GM12874 (cell line): ENCODE measurements at regions not wholly inside any gene's neighbourhood (a gene's known extent, or its start where the extent isn't known, plus 50 kb on each side); places are given as distances from the start of the nearest gene placed in this dataset.
A peak's percentile ranks its signal among the peaks of the same experiment; 100 is the strongest.

Source experiments
- TF ChIP-seq, protein P1 (sequence below): IDR thresholded peaks from 2 replicates; pipeline ENCODE4 v1.5.1; 2011; ENCODE audit warnings: low read depth, mild to moderate bottlenecking, control low read depth, low read length, moderate library complexity; ENCODE audit not compliant: insufficient read depth

DNA sequence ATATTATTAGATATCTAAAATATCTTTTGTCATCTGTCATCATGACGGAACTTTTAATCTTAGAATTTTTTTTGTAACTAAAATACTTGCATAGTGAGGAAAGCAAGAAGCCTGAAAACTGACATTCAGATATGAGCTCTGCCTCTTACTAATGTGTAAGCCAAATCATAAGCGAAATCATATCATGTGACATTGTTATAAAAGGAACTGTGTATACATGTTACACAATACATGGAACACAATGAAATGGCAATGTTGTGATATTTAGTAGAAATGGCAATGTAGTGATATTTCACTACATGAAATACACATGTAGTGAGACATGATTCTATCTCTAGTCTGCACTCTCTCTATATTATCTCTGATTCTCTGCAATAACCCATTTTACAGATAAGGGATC is 1016.4 kb upstream of the PIK3C3 start:
- TF ChIP-seq, protein P1, sequence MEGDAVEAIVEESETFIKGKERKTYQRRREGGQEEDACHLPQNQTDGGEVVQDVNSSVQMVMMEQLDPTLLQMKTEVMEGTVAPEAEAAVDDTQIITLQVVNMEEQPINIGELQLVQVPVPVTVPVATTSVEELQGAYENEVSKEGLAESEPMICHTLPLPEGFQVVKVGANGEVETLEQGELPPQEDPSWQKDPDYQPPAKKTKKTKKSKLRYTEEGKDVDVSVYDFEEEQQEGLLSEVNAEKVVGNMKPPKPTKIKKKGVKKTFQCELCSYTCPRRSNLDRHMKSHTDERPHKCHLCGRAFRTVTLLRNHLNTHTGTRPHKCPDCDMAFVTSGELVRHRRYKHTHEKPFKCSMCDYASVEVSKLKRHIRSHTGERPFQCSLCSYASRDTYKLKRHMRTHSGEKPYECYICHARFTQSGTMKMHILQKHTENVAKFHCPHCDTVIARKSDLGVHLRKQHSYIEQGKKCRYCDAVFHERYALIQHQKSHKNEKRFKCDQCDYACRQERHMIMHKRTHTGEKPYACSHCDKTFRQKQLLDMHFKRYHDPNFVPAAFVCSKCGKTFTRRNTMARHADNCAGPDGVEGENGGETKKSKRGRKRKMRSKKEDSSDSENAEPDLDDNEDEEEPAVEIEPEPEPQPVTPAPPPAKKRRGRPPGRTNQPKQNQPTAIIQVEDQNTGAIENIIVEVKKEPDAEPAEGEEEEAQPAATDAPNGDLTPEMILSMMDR = no peak

DNA sequence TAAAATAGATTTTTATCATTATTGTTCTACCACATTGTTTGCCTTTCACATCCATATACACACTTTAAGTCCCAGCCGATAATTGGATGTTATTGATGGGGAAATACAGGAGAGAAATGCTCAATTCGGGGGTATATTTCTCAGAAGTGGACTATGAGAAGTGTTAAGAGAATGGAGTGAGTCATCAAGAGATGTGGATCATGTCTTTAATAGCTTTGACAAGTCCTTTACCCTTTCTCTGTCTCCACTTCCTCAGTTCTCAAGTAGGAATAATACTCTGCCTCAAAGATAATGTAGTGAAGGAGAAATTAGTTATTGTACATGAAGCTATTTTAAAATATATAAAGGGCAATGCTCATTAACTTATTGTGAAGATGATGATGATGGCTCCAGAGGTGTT is 1017.6 kb upstream of the PIK3C3 start:
- TF ChIP-seq, protein P1 = no peak

DNA sequence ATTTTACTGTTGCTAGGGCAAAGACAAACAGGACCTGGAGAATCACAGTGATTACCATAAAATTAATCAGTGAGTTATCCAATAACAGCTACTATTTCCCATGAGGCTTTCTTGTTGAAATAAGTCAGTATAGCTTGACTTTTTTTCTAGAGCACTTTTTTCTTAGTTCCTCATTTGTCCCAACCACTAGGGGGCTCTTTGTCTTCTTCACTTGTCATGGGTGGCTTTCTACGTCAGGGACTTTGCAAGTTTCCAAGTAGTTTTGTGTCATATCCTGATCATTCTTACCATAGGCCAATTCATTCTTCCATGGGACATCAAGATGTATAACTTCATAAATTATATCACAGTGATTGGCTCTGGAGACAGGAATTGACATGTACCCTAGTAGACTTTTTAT is 1019.6 kb upstream of the PIK3C3 start:
- TF ChIP-seq, protein P1 = peak; percentile 41; the same call in 1 of the 2 replicates

DNA sequence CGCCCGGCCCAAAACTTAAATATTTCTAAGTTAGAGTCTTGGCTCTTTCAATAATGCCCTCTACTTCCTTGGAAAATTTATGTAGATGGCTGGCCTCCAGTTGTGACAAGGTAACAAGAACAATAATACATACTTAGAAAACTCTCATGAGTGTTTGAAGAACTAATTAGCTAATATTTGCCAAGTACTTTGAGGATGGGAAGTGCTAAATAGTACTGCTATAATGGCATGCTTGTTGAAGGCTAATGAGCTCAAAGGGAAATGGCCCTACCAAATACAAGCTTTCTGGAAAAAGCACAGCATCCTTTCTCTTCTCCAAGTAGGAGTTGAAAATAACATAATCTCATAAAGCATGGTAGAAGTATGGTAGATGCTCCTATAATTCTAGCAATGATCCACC is 1022.2 kb upstream of the PIK3C3 start:
- TF ChIP-seq, protein P1 = no peak

DNA sequence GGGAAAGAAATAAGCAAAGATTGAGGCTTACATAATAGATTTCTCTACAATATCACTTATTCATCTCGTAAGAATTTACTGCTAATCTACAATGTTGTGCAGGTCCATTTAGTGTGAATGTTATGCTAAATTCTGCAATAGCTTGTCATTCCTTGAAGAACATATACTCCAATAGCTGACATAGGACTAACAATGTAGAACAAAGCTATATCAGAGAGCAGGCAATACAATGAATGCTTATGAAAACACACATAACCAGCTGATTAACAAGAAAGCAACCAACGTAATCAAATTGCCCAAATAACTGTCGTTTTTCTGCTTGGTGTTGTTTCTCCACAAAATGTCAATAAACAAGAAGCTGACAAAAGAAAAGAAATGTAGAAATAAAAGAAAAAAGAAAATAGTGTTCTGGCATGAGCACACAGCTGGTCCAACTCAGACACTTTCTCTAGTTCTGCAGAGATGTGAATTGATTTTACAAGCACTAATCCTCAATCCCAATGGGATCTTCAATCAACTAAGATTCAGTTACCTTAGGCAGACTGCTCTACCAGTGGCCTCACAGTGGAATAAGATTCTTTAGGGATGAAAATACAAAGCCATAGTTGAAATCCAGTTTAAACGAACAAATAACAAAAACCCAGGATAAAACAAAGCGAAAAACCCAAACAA is 1024.7 kb upstream of the PIK3C3 start:
- TF ChIP-seq, protein P1 = no peak

DNA sequence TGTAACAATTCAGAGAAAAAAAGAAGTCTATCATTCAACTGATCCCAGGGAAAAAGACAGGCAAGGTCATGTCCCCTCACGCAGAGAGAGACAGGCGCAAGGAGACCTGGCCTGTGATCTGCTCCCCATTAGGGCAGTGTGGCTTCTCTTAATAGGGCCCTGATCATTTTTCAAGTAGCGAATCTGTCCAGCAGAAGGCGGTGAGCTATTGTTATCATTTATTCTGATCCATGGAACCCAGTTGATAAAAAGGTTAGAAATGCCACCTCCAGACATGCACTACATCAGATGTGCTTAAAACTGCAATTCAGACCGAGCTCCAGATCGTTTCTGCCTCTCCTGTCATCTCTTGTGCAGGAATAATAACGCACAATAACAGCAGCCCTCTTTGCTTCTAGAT is 1025.6 kb upstream of the PIK3C3 start:
- TF ChIP-seq, protein P1 = no peak

DNA sequence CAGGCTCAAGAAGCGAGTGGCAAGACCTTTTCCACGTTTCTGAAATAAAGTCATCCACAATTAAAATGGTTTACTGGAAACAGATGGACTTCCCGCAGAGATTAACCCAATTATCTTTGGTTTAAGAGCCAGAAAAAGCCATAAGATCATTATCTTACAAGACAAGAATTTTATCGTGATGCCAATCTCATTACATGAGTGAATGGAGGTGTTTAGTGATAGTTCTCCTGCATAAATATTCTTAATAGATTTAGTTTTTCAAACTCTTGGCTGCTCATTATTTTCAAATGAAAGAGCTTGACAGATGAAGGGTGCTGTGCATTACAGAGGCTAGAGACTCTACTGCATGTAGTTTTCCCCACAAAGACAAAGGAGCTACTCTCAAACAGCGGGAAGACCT is 1028.4 kb upstream of the PIK3C3 start:
- TF ChIP-seq, protein P1 = no peak
